ENCODE measurements at regions not wholly inside any gene's neighbourhood (a gene's known extent, or its start where the extent isn't known, plus 50 kb on each side); places are given as distances from the start of the nearest gene placed in this dataset.

GRCh38 chr18:77983270-77983669 is 733.6 kb downstream of the GALR1 start:
- Histone ChIP-seq H3K4me1 (ENCODE audit: low read length) (no peaks in the 10 kb centered on the region), H2AFZ (ENCODE audit: low read depth, low read length) (no peak overlapping the region), H3K27ac (ENCODE audit: low read length) (no peak overlapping the region), H3K36me3 (replicated peaks; ENCODE audit: low read depth, low read length) (no peaks in the 10 kb centered on the region), H4K20me1 (ENCODE audit: insufficient read depth, low read length) (no peaks in the 10 kb centered on the region), H3K4me3 (ENCODE audit: low read length) (no peak overlapping the region), H3K4me2 (ENCODE audit: low read length) (no peak overlapping the region), H3K27me3 (ENCODE audit: low read depth, low read length) (no peaks in the 10 kb centered on the region), H3K9ac (ENCODE audit: low read length) (no peak overlapping the region), H3K9me3 (ENCODE audit: insufficient read depth, low read length) (no peaks in the 10 kb centered on the region; the same call in none of the 2 replicates), H3K79me2 (ENCODE audit: low read length) (no peaks in the 10 kb centered on the region)
- TF ChIP-seq EZH2phosphoT487 (IDR thresholded peaks at IDR 0.05; ENCODE audit: low read depth) (no peak), CTCF (IDR thresholded peaks at IDR 0.05; ENCODE audit: low read depth, low read length) (no peak)

GRCh38 chr18:77984178-77984577 is 734.5 kb downstream of the GALR1 start:
- Histone ChIP-seq H3K9me3 (ENCODE audit: insufficient read depth, low read length) (no peaks in the 10 kb centered on the region; the same call in none of the 2 replicates), H3K79me2 (ENCODE audit: low read length) (no peaks in the 10 kb centered on the region), H4K20me1 (ENCODE audit: insufficient read depth, low read length) (no peaks in the 10 kb centered on the region), H3K4me3 (ENCODE audit: low read length) (no peak overlapping the region), H3K27me3 (ENCODE audit: low read depth, low read length) (no peaks in the 10 kb centered on the region), H3K36me3 (replicated peaks; ENCODE audit: low read depth, low read length) (no peaks in the 10 kb centered on the region), H3K9ac (ENCODE audit: low read length) (no peak overlapping the region), H3K4me2 (ENCODE audit: low read length) (no peak overlapping the region), H2AFZ (ENCODE audit: low read depth, low read length) (no peak overlapping the region), H3K4me1 (ENCODE audit: low read length) (no peaks in the 10 kb centered on the region), H3K27ac (ENCODE audit: low read length) (no peak overlapping the region)
- TF ChIP-seq CTCF (IDR thresholded peaks at IDR 0.05; ENCODE audit: low read depth, low read length) (no peak), EZH2phosphoT487 (IDR thresholded peaks at IDR 0.05; ENCODE audit: low read depth) (no peak)

- H3K9ac ChIP-seq (ENCODE audit: low read length) = no peak overlapping the region
- no peaks in the 10 kb centered on the region for H3K27me3 ChIP-seq (ENCODE audit: low read depth, low read length)
- no peaks in the 10 kb centered on the region for H3K79me2 ChIP-seq (ENCODE audit: low read length)
- no peak overlapping the region for H2AFZ ChIP-seq (ENCODE audit: low read depth, low read length)
- no peaks in the 10 kb centered on the region for H3K4me1 ChIP-seq (ENCODE audit: low read length)
- no peak for TF ChIP-seq CTCF (IDR thresholded peaks at IDR 0.05; ENCODE audit: low read depth, low read length)
- TF ChIP-seq EZH2phosphoT487 (IDR thresholded peaks at IDR 0.05; ENCODE audit: low read depth) = no peak
- no peak overlapping the region for H3K4me2 ChIP-seq (ENCODE audit: low read length)
- H3K36me3 ChIP-seq (replicated peaks; ENCODE audit: low read depth, low read length) = no peaks in the 10 kb centered on the region
- no peaks in the 10 kb centered on the region for H4K20me1 ChIP-seq (ENCODE audit: insufficient read depth, low read length)
- H3K9me3 ChIP-seq (ENCODE audit: insufficient read depth, low read length) = no peaks in the 10 kb centered on the region; the same call in none of the 2 replicates
- H3K27ac ChIP-seq (ENCODE audit: low read length) = no peak overlapping the region
- no peak overlapping the region for H3K4me3 ChIP-seq (ENCODE audit: low read length)
Measured at GRCh38 chr18:77984833-77985232, 735.2 kb downstream of the GALR1 start.

- H3K4me3 ChIP-seq (ENCODE audit: low read length) = no peak overlapping the region
- H3K27ac ChIP-seq (ENCODE audit: low read length) = no peak overlapping the region
- TF ChIP-seq EZH2phosphoT487 (IDR thresholded peaks at IDR 0.05; ENCODE audit: low read depth) (no peak), CTCF (IDR thresholded peaks at IDR 0.05; ENCODE audit: low read depth, low read length) (no peak)
- H3K27me3 ChIP-seq (ENCODE audit: low read depth, low read length) = no peaks in the 10 kb centered on the region
- H2AFZ ChIP-seq (ENCODE audit: low read depth, low read length) = no peak overlapping the region
- H3K36me3 ChIP-seq (replicated peaks; ENCODE audit: low read depth, low read length) = no peaks in the 10 kb centered on the region
- no peaks in the 10 kb centered on the region for H4K20me1 ChIP-seq (ENCODE audit: insufficient read depth, low read length)
- H3K9me3 ChIP-seq (ENCODE audit: insufficient read depth, low read length) = no peaks in the 10 kb centered on the region; the same call in none of the 2 replicates
- no peak overlapping the region for H3K4me2 ChIP-seq (ENCODE audit: low read length)
- no peaks in the 10 kb centered on the region for H3K4me1 ChIP-seq (ENCODE audit: low read length)
- no peaks in the 10 kb centered on the region for H3K79me2 ChIP-seq (ENCODE audit: low read length)
- H3K9ac ChIP-seq (ENCODE audit: low read length) = no peak overlapping the region
Measured at GRCh38 chr18:77985526-77986281, 736.1 kb downstream of the GALR1 start.
